ENCODE measurements at regions not wholly inside any gene's neighbourhood (a gene's known extent, or its start where the extent isn't known, plus 50 kb on each side); places are given as distances from the start of the nearest gene placed in this dataset.

DNA sequence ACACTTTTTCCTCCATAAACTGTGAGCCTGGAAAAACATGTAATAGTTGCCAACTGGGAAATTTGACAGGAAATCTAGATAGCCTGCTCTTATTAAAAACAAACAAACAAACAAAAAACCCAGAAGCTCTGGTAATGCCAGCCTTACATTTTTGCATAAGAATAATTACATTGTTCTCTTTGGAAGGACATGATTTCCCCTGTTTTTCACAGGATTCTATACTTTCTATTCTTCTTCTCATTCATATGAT is 137.9 kb downstream of the AEBP2 start:
- no peak for TF ChIP-seq POLR2AphosphoS5 (IDR thresholded peaks at IDR 0.05)
- no peak for TF ChIP-seq POLR2A (IDR thresholded peaks at IDR 0.05)
- no peak for TF ChIP-seq CTCF (IDR thresholded peaks at IDR 0.05)
- TF ChIP-seq EP300 (IDR thresholded peaks at IDR 0.05): no peak

Data from suprapubic skin (tissue), 4 donors.